K562 (cell line): ENCODE measurements at regions not wholly inside any gene's neighbourhood (a gene's known extent, or its start where the extent isn't known, plus 50 kb on each side); places are given as distances from the start of the nearest gene placed in this dataset.
A peak's percentile ranks its signal among the peaks of the same experiment; 100 is the strongest.

Experiments used
- BRF1 ChIP-seq: IDR thresholded peaks from 3 replicates; pipeline ENCODE4 v1.6.1; 2011; ENCODE audit warnings: borderline replicate concordance, mild to moderate bottlenecking; ENCODE audit not compliant: insufficient read length; ENCODE audit errors: extremely low read depth
- CBX5 ChIP-seq: IDR thresholded peaks from 2 replicates; pipeline ENCODE4 v1.6.1; 2014; ENCODE audit warnings: low read depth, borderline replicate concordance
- CHD2 ChIP-seq: IDR thresholded peaks from 2 replicates; pipeline ENCODE4 v1.6.1; 2011; ENCODE audit warnings: low read depth, low read length
- CREM ChIP-seq: IDR thresholded peaks from 2 replicates; pipeline ENCODE4 v1.6.1; 2014; ENCODE audit warnings: antibody characterized with exemption, low read depth
- CTCF ChIP-seq, 3 experiments: IDR thresholded peaks in 2 of 3; conservative IDR thresholded peaks in 1 of 3; 2 replicates each; pipeline ENCODE4 v1.5.1; 2011 to 2012; ENCODE audit warnings: low read length in 3 of 3, mild to moderate bottlenecking in 3 of 3, control low read depth in 2 of 3, improper control_type of control experiment in 1 of 3, inconsistent platforms in 1 of 3, low read depth in 1 of 3, mixed read lengths in 1 of 3, moderate library complexity in 1 of 3; ENCODE audit not compliant: insufficient read depth in 2 of 3
- GMEB1 ChIP-seq: fragments of 250-450 bp; sonication (Bioruptor Pico); IDR thresholded peaks from 2 replicates; pipeline ENCODE4 v1.4.0; 2020; ENCODE audit warnings: mild to moderate bottlenecking
- KLF16 ChIP-seq: IDR thresholded peaks from 2 replicates; pipeline ENCODE4 v1.6.1; 2016; ENCODE audit warnings: antibody characterized with exemption
- MCM5 ChIP-seq: fragments of 450-650 bp; IDR thresholded peaks from 2 replicates; pipeline ENCODE4 v1.6.1; 2016; ENCODE audit warnings: low read depth
- MCM7 ChIP-seq, 2 experiments: fragments of 450-650 bp; IDR thresholded peaks; 2 replicates each; pipeline ENCODE4 v1.6.1; 2016 to 2018
- MYC ChIP-seq, 2 experiments: fragments of 250-450 bp in 1 of 2; sonication (Bioruptor Pico) in 1 of 2; IDR thresholded peaks; 2 replicates each; pipeline versions ENCODE4 v1.5.1 to v1.6.1; 2012 to 2021; ENCODE audit warnings: low read depth in 2 of 2, borderline replicate concordance in 1 of 2, improper control_type of control experiment in 1 of 2, low read length in 1 of 2, mild to moderate bottlenecking in 1 of 2, moderate library complexity in 1 of 2
- NBN ChIP-seq: fragments of 450-650 bp; IDR thresholded peaks from 2 replicates; pipeline ENCODE4 v1.6.1; 2016; ENCODE audit warnings: low read depth, mild to moderate bottlenecking
- RNF2 ChIP-seq: sonication (generic); IDR thresholded peaks from 2 replicates; pipeline ENCODE4 v1.6.1; 2016
- RREB1 ChIP-seq: fragments of 250-450 bp; sonication (Bioruptor Pico); IDR thresholded peaks from 2 replicates; pipeline ENCODE4 v1.4.0; 2020
- SAFB ChIP-seq: fragments of 200-400 bp; formaldehyde crosslinking; IDR thresholded peaks from 2 replicates; pipeline ENCODE4 v1.6.1; 2017; ENCODE audit warnings: low read depth, low read length, borderline replicate concordance
- SNRNP70 ChIP-seq: fragments of 200-400 bp; formaldehyde crosslinking; optimal IDR thresholded peaks from 2 replicates; pipeline ENCODE3; 2017; ENCODE audit warnings: low read depth, low read length
- ZBTB7A ChIP-seq: IDR thresholded peaks from 2 replicates; pipeline ENCODE4 v1.6.1; 2011; ENCODE audit warnings: low read depth, mild to moderate bottlenecking, low read length, moderate library complexity, borderline replicate concordance; ENCODE audit not compliant: control insufficient read depth
- ZBTB9 ChIP-seq: fragments of 450-650 bp; formaldehyde crosslinking; IDR thresholded peaks from 2 replicates; pipeline ENCODE4 v1.4.0; 2020; ENCODE audit warnings: mild to moderate bottlenecking, moderate library complexity
- ZZZ3 ChIP-seq: fragments of 450-650 bp; IDR thresholded peaks from 2 replicates; pipeline ENCODE4 v1.6.1; 2016; ENCODE audit warnings: antibody characterized with exemption, mild to moderate bottlenecking, moderate library complexity

GRCh38 chr20:48139262-48140041 lies 354.2 kb upstream of the SULF2 start (continued):
- TF ChIP-seq BRF1 (no peak), ZBTB9 (CRISPR knock-in tag) (peak; percentile 99), MYC (IDR thresholded peaks at IDR 0.05; ENCODE audit: low read depth, low read length) (no peak), MYC (CRISPR knock-in tag; IDR thresholded peaks at IDR 0.05; ENCODE audit: borderline replicate concordance, low read depth) (peak; percentile 100), CREM (no peak), NBN (no peak), RREB1 (CRISPR knock-in tag) (peak; percentile 100), SNRNP70 (no peak), ZZZ3 (no peak), ZBTB7A (no peak), CTCF (IDR thresholded peaks at IDR 0.05 in 2 of 3, conservative IDR thresholded peaks at IDR 0.05 in 1 of 3; ENCODE audit: insufficient read depth in 2 of 3, low read depth in 1 of 3, low read length in 3 of 3) (no peak), SAFB (no peak), CHD2 (no peak), CBX5 (no peak), GMEB1 (CRISPR knock-in tag) (peak; percentile 93), MCM7 (IDR thresholded peaks at IDR 0.05) (no peak), RNF2 (peak; percentile 64; the same call in 1 of the 2 replicates), KLF16 (peak; percentile 66; the same call in 1 of the 2 replicates), MCM5 (no peak)
